ENCODE measurements at regions not wholly inside any gene's neighbourhood (a gene's known extent, or its start where the extent isn't known, plus 50 kb on each side); places are given as distances from the start of the nearest gene placed in this dataset.

- Histone ChIP-seq H3K27me3 (ENCODE audit: control insufficient read depth, insufficient read depth, low read length) (peaks cover 28% of the 10 kb centered on the region), H3K9me3 (replicated peaks; ENCODE audit: low read length) (no peaks in the 10 kb centered on the region), H3K4me3 (ENCODE audit: low read length) (no peak overlapping the region), H3K4me2 (ENCODE audit: low read length) (no peak overlapping the region), H3K4me1 (ENCODE audit: control insufficient read depth, insufficient read depth, low read length) (no peaks in the 10 kb centered on the region), H3K36me3 (ENCODE audit: insufficient read depth, low read length) (no peaks in the 10 kb centered on the region), H3K9ac (ENCODE audit: low read depth, low read length) (no peak overlapping the region)
These were observed 413.2 kb downstream of the CDH26 start for GRCh38 chr20:60371384-60371783.

- H3K9ac ChIP-seq (ENCODE audit: low read depth, low read length): no peak overlapping the region
- no peak overlapping the region for H3K4me2 ChIP-seq (ENCODE audit: low read length)
- no peaks in the 10 kb centered on the region for H3K4me1 ChIP-seq (ENCODE audit: control insufficient read depth, insufficient read depth, low read length)
- no peak overlapping the region for H3K4me3 ChIP-seq (ENCODE audit: low read length)
- peaks cover 20% of the 10 kb centered on the region for H3K27me3 ChIP-seq (ENCODE audit: control insufficient read depth, insufficient read depth, low read length)
- H3K36me3 ChIP-seq (ENCODE audit: insufficient read depth, low read length): no peaks in the 10 kb centered on the region
- no peaks in the 10 kb centered on the region for H3K9me3 ChIP-seq (replicated peaks; ENCODE audit: low read length)
These were observed 414.1 kb downstream of the CDH26 start for GRCh38 chr20:60372275-60372674.

- peaks cover 20% of the 10 kb centered on the region for H3K27me3 ChIP-seq (ENCODE audit: control insufficient read depth, insufficient read depth, low read length)
- H3K4me2 ChIP-seq (ENCODE audit: low read length): no peak overlapping the region
- H3K36me3 ChIP-seq (ENCODE audit: insufficient read depth, low read length): no peaks in the 10 kb centered on the region
- H3K9ac ChIP-seq (ENCODE audit: low read depth, low read length): no peak overlapping the region
- no peaks in the 10 kb centered on the region for H3K9me3 ChIP-seq (replicated peaks; ENCODE audit: low read length)
- no peaks in the 10 kb centered on the region for H3K4me1 ChIP-seq (ENCODE audit: control insufficient read depth, insufficient read depth, low read length)
- H3K4me3 ChIP-seq (ENCODE audit: low read length): no peak overlapping the region
These were observed 414.6 kb downstream of the CDH26 start for GRCh38 chr20:60372822-60373221.

- Histone ChIP-seq H3K36me3 (ENCODE audit: insufficient read depth, low read length) (no peaks in the 10 kb centered on the region), H3K9ac (ENCODE audit: low read depth, low read length) (no peak overlapping the region), H3K27me3 (ENCODE audit: control insufficient read depth, insufficient read depth, low read length) (peaks cover 3% of the 10 kb centered on the region), H3K4me2 (ENCODE audit: low read length) (no peak overlapping the region), H3K9me3 (replicated peaks; ENCODE audit: low read length) (no peaks in the 10 kb centered on the region), H3K4me3 (ENCODE audit: low read length) (no peak overlapping the region), H3K4me1 (ENCODE audit: control insufficient read depth, insufficient read depth, low read length) (peaks cover 5% of the 10 kb centered on the region)
These were observed 420.4 kb downstream of the CDH26 start for GRCh38 chr20:60378620-60379019.

GRCh38 chr20:60381643-60382400 is 423.6 kb downstream of the CDH26 start:
- no peaks in the 10 kb centered on the region for H3K36me3 ChIP-seq (ENCODE audit: insufficient read depth, low read length)

GRCh38 chr20:60389441-60389840 is 431.2 kb downstream of the CDH26 start:
- no peak overlapping the region for H3K4me3 ChIP-seq (ENCODE audit: low read length)
- H3K4me2 ChIP-seq (ENCODE audit: low read length): no peak overlapping the region

More at GRCh38 chr20:60381643-60382400, 423.6 kb downstream of the CDH26 start:
- Histone ChIP-seq H3K4me3 (ENCODE audit: low read length) (no peak overlapping the region), H3K9ac (ENCODE audit: low read depth, low read length) (no peak overlapping the region), H3K4me2 (ENCODE audit: low read length) (no peak overlapping the region), H3K9me3 (replicated peaks; ENCODE audit: low read length) (no peaks in the 10 kb centered on the region), H3K27me3 (ENCODE audit: control insufficient read depth, insufficient read depth, low read length) (no peaks in the 10 kb centered on the region), H3K4me1 (ENCODE audit: control insufficient read depth, insufficient read depth, low read length) (peaks cover 5% of the 10 kb centered on the region)

GRCh38 chr20:60389882-60390281 is 431.7 kb downstream of the CDH26 start:
- H3K9ac ChIP-seq (ENCODE audit: low read depth, low read length): no peak overlapping the region
- H3K4me2 ChIP-seq (ENCODE audit: low read length): no peak overlapping the region
- H3K36me3 ChIP-seq (ENCODE audit: insufficient read depth, low read length): no peaks in the 10 kb centered on the region
- no peaks in the 10 kb centered on the region for H3K9me3 ChIP-seq (replicated peaks; ENCODE audit: low read length)
- peaks cover 13% of the 10 kb centered on the region for H3K27me3 ChIP-seq (ENCODE audit: control insufficient read depth, insufficient read depth, low read length)
- no peaks in the 10 kb centered on the region for H3K4me1 ChIP-seq (ENCODE audit: control insufficient read depth, insufficient read depth, low read length)
- H3K4me3 ChIP-seq (ENCODE audit: low read length): no peak overlapping the region

More at GRCh38 chr20:60389441-60389840, 431.2 kb downstream of the CDH26 start:
- no peaks in the 10 kb centered on the region for H3K36me3 ChIP-seq (ENCODE audit: insufficient read depth, low read length)
- no peak overlapping the region for H3K9ac ChIP-seq (ENCODE audit: low read depth, low read length)
- no peaks in the 10 kb centered on the region for H3K9me3 ChIP-seq (replicated peaks; ENCODE audit: low read length)
- peaks cover 13% of the 10 kb centered on the region for H3K27me3 ChIP-seq (ENCODE audit: control insufficient read depth, insufficient read depth, low read length)
- H3K4me1 ChIP-seq (ENCODE audit: control insufficient read depth, insufficient read depth, low read length): no peaks in the 10 kb centered on the region

GRCh38 chr20:60395991-60396390 is 437.8 kb downstream of the CDH26 start:
- H3K4me3 ChIP-seq (ENCODE audit: low read length): no peak overlapping the region
- no peak overlapping the region for H3K9ac ChIP-seq (ENCODE audit: low read depth, low read length)
- H3K36me3 ChIP-seq (ENCODE audit: insufficient read depth, low read length): no peaks in the 10 kb centered on the region
- H3K4me2 ChIP-seq (ENCODE audit: low read length): no peak overlapping the region
- H3K4me1 ChIP-seq (ENCODE audit: control insufficient read depth, insufficient read depth, low read length): no peaks in the 10 kb centered on the region
- no peaks in the 10 kb centered on the region for H3K9me3 ChIP-seq (replicated peaks; ENCODE audit: low read length)
- peaks cover 12% of the 10 kb centered on the region for H3K27me3 ChIP-seq (ENCODE audit: control insufficient read depth, insufficient read depth, low read length)

GRCh38 chr20:60400567-60400966 is 442.3 kb downstream of the CDH26 start:
- H3K4me3 ChIP-seq (ENCODE audit: low read length): no peak overlapping the region
- H3K9me3 ChIP-seq (replicated peaks; ENCODE audit: low read length): no peaks in the 10 kb centered on the region
- no peaks in the 10 kb centered on the region for H3K4me1 ChIP-seq (ENCODE audit: control insufficient read depth, insufficient read depth, low read length)
- no peaks in the 10 kb centered on the region for H3K36me3 ChIP-seq (ENCODE audit: insufficient read depth, low read length)
- peaks cover 4% of the 10 kb centered on the region for H3K27me3 ChIP-seq (ENCODE audit: control insufficient read depth, insufficient read depth, low read length)
- no peak overlapping the region for H3K4me2 ChIP-seq (ENCODE audit: low read length)
- no peak overlapping the region for H3K9ac ChIP-seq (ENCODE audit: low read depth, low read length)

- Histone ChIP-seq H3K9ac (ENCODE audit: low read depth, low read length) (no peak overlapping the region), H3K4me1 (ENCODE audit: control insufficient read depth, insufficient read depth, low read length) (no peaks in the 10 kb centered on the region), H3K36me3 (ENCODE audit: insufficient read depth, low read length) (no peaks in the 10 kb centered on the region), H3K9me3 (replicated peaks; ENCODE audit: low read length) (no peaks in the 10 kb centered on the region), H3K4me2 (ENCODE audit: low read length) (no peak overlapping the region), H3K27me3 (ENCODE audit: control insufficient read depth, insufficient read depth, low read length) (no peaks in the 10 kb centered on the region), H3K4me3 (ENCODE audit: low read length) (no peak overlapping the region)
These were observed 444.2 kb downstream of the CDH26 start for GRCh38 chr20:60402189-60403058.

- Histone ChIP-seq H3K4me3 (ENCODE audit: low read length) (no peak overlapping the region), H3K36me3 (ENCODE audit: insufficient read depth, low read length) (no peaks in the 10 kb centered on the region), H3K9me3 (replicated peaks; ENCODE audit: low read length) (no peaks in the 10 kb centered on the region), H3K9ac (ENCODE audit: low read depth, low read length) (no peak overlapping the region), H3K4me2 (ENCODE audit: low read length) (no peak overlapping the region), H3K4me1 (ENCODE audit: control insufficient read depth, insufficient read depth, low read length) (no peaks in the 10 kb centered on the region), H3K27me3 (ENCODE audit: control insufficient read depth, insufficient read depth, low read length) (no peaks in the 10 kb centered on the region)
These were observed 445.0 kb downstream of the CDH26 start for GRCh38 chr20:60403105-60403741.
